ENCODE measurements at regions not wholly inside any gene's neighbourhood (a gene's known extent, or its start where the extent isn't known, plus 50 kb on each side); places are given as distances from the start of the nearest gene placed in this dataset.

- TF ChIP-seq CTCF (IDR thresholded peaks at IDR 0.05; ENCODE audit: extremely low read depth, missing control alignments) = no peak
- DNase-seq (ENCODE audit: low spot score) = no peak
Observed at GRCh38 chr13:39918620-39919236, 263.3 kb downstream of the COG6 start.

GRCh38 chr13:39920613-39921012, 265.2 kb downstream of the COG6 start:
- no peak for TF ChIP-seq CTCF (IDR thresholded peaks at IDR 0.05; ENCODE audit: extremely low read depth, missing control alignments)
- DNase-seq (ENCODE audit: low spot score) = no peak

GRCh38 chr13:39926345-39926744, 270.9 kb downstream of the COG6 start:
- no peak for DNase-seq (ENCODE audit: low spot score)
- TF ChIP-seq CTCF (IDR thresholded peaks at IDR 0.05; ENCODE audit: extremely low read depth, missing control alignments) = no peak

- DNase-seq (ENCODE audit: low spot score) = no peak
- TF ChIP-seq CTCF (IDR thresholded peaks at IDR 0.05; ENCODE audit: extremely low read depth, missing control alignments) = no peak
Observed at GRCh38 chr13:39928261-39928660, 272.8 kb downstream of the COG6 start.

- no peak for DNase-seq (ENCODE audit: low spot score)
- no peak for TF ChIP-seq CTCF (IDR thresholded peaks at IDR 0.05; ENCODE audit: extremely low read depth, missing control alignments)
Observed at GRCh38 chr13:39929583-39929982, 274.1 kb downstream of the COG6 start.

GRCh38 chr13:39930060-39930459, 274.6 kb downstream of the COG6 start:
- DNase-seq (ENCODE audit: low spot score) = no peak
- no peak for TF ChIP-seq CTCF (IDR thresholded peaks at IDR 0.05; ENCODE audit: extremely low read depth, missing control alignments)

GRCh38 chr13:39930544-39931444, 275.3 kb downstream of the COG6 start:
- TF ChIP-seq CTCF (IDR thresholded peaks at IDR 0.05; ENCODE audit: extremely low read depth, missing control alignments) = no peak
- DNase-seq (ENCODE audit: low spot score) = no peak

Data from GM20000 (cell line).